DMS79 (cell line): ENCODE measurements at regions not wholly inside any gene's neighbourhood (a gene's known extent, or its start where the extent isn't known, plus 50 kb on each side); places are given as distances from the start of the nearest gene placed in this dataset.

Source experiments
- DNase-seq: peaks from one replicate; lab custom pipeline; 2025; lab: John Stamatoyannopoulos, UW

GRCh38 chr1:8267307-8267706, 50.6 kb upstream of the SLC45A1 start:
- no peak for DNase-seq

GRCh38 chr1:8266436-8267165, 51.3 kb upstream of the SLC45A1 start:
- DNase-seq, result no peak

- DNase-seq, result no peak
Measured at GRCh38 chr1:8263791-8264190, 54.1 kb upstream of the SLC45A1 start.

- no peak for DNase-seq
Measured at GRCh38 chr1:8261398-8261762, 56.5 kb upstream of the SLC45A1 start.

GRCh38 chr1:8259498-8260290, 58.2 kb upstream of the SLC45A1 start:
- DNase-seq, result no peak

GRCh38 chr1:8257621-8258020, 60.3 kb upstream of the SLC45A1 start:
- DNase-seq, result no peak

- DNase-seq, result no peak
Measured at GRCh38 chr1:8256321-8256720, 61.6 kb upstream of the SLC45A1 start.

GRCh38 chr1:8255712-8256111, 62.2 kb upstream of the SLC45A1 start:
- DNase-seq, result no peak

GRCh38 chr1:8252266-8252951, 65.5 kb upstream of the SLC45A1 start:
- DNase-seq, result no peak

GRCh38 chr1:8251635-8252034, 66.3 kb upstream of the SLC45A1 start:
- peak; percentile 37 for DNase-seq

GRCh38 chr1:8249838-8250237, 68.1 kb upstream of the SLC45A1 start:
- DNase-seq, result no peak

- no peak for DNase-seq
Measured at GRCh38 chr1:8247811-8248436, 70.0 kb upstream of the SLC45A1 start.

GRCh38 chr1:8244304-8244703, 73.6 kb upstream of the SLC45A1 start:
- DNase-seq, result no peak

- DNase-seq, result no peak
Measured at GRCh38 chr1:8242498-8242897, 75.4 kb upstream of the SLC45A1 start.

GRCh38 chr1:8241417-8242014, 76.4 kb upstream of the SLC45A1 start:
- DNase-seq, result no peak

GRCh38 chr1:8239306-8240023, 78.4 kb upstream of the SLC45A1 start:
- no peak for DNase-seq

GRCh38 chr1:8239039-8239305, 78.9 kb upstream of the SLC45A1 start:
- DNase-seq, result no peak

- DNase-seq, result no peak
Measured at GRCh38 chr1:8238141-8239038, 79.5 kb upstream of the SLC45A1 start.

- DNase-seq, result no peak
Measured at GRCh38 chr1:8232036-8232757, 85.7 kb upstream of the SLC45A1 start.

- DNase-seq, result no peak
Measured at GRCh38 chr1:8230292-8230621, 87.7 kb upstream of the SLC45A1 start.
